Gastroesophageal sphincter (tissue), 4 donors: ENCODE measurements at regions not wholly inside any gene's neighbourhood (a gene's known extent, or its start where the extent isn't known, plus 50 kb on each side); places are given as distances from the start of the nearest gene placed in this dataset.

ENCODE experiments used
- ATAC-seq: fragments of 150-250 bp; one replicate; pipeline ENCODE4 v1.9.1; 2016; ENCODE audit warnings: mild to moderate bottlenecking, moderate library complexity
- H3K27ac ChIP-seq, 4 donors: fragments of 200-600 bp; sonication (generic) in 3 of 4; 1 replicate in 3 of 4; 2 replicates in 1 of 4; pipeline ENCODE4 v1.5.1; 2016 to 2019
- H3K27me3 ChIP-seq: fragments of 200-600 bp; sonication (generic); one replicate; pipeline ENCODE4 v1.5.1; 2019
- H3K36me3 ChIP-seq, 2 donors: fragments of 200-600 bp; sonication (generic); one replicate each; pipeline ENCODE4 v1.5.1; 2019; ENCODE audit warnings: control low read depth in 1 of 2
- H3K4me1 ChIP-seq, 3 donors: fragments of 200-600 bp; sonication (generic); 1 replicate in 2 of 3; 2 replicates in 1 of 3; pipeline ENCODE4 v1.5.1; 2016 to 2019; ENCODE audit warnings: control low read depth in 2 of 3
- H3K4me3 ChIP-seq, 2 donors: fragments of 200-600 bp; sonication (generic); one replicate each; pipeline ENCODE4 v1.5.1; 2019; ENCODE audit warnings: mild to moderate bottlenecking in 1 of 2, moderate library complexity in 1 of 2
- H3K9me3 ChIP-seq, 3 donors: fragments of 200-600 bp; sonication (generic); one replicate each; pipeline ENCODE4 v1.5.1; 2017 to 2019; ENCODE audit warnings: control low read depth in 2 of 3
- CTCF ChIP-seq, 4 experiments: fragments of 200-600 bp in 2 of 4; fragments of 450-650 bp in 2 of 4; sonication (generic) in 1 of 4; IDR thresholded peaks; one replicate each; pipeline ENCODE4 v1.5.1; 2017 to 2019; ENCODE audit warnings: antibody characterized with exemption in 4 of 4, mild to moderate bottlenecking in 2 of 4, moderate library complexity in 2 of 4
- EP300 ChIP-seq: sonication (generic); formaldehyde crosslinking; IDR thresholded peaks from one replicate; pipeline ENCODE4 v1.6.1; 2017; ENCODE audit warnings: antibody characterized with exemption, mild to moderate bottlenecking
- POLR2A ChIP-seq, 2 donors: fragments of 450-650 bp; IDR thresholded peaks; one replicate each; pipeline ENCODE4 v1.6.1; 2017; ENCODE audit warnings: antibody characterized with exemption in 2 of 2, mild to moderate bottlenecking in 2 of 2, moderate library complexity in 1 of 2
- POLR2AphosphoS5 ChIP-seq: sonication (generic); formaldehyde crosslinking; IDR thresholded peaks from one replicate; pipeline ENCODE4 v1.6.1; 2017; ENCODE audit warnings: antibody characterized with exemption
- WGBS, 2 donors: methylation state at CpG; one replicate each; pipeline ENCODE4 v1.1.5; 2018; ENCODE audit warnings: low coverage in 1 of 2; 5-methylcytosine and 5-hydroxymethylcytosine counted together

GRCh38 chr1:222886194-222886854 is 71.5 kb downstream of the DISP1 start:
- H3K27me3 ChIP-seq = no peaks in the 10 kb centered on the region
- H3K4me1 ChIP-seq = peaks cover 0 to 14% (median 0%) of the 10 kb centered on the region in 3 donors
- 72 to 74% methylated on average over 4 of the region's 4 CpGs for WGBS, 2 donors
- TF ChIP-seq POLR2AphosphoS5 (no peak), POLR2A (IDR thresholded peaks at IDR 0.05) (no peak), EP300 (no peak), CTCF (IDR thresholded peaks at IDR 0.05) (no peak)
- ATAC-seq = no peak
- no peak overlapping the region for H3K4me3 ChIP-seq
- H3K36me3 ChIP-seq = peaks cover 0 to 1% of the 10 kb centered on the region in 2 donors
- H3K9me3 ChIP-seq = no peaks in the 10 kb centered on the region
- no peak overlapping the region for H3K27ac ChIP-seq

GRCh38 chr1:222886878-222887351 is 72.1 kb downstream of the DISP1 start:
- H3K4me3 ChIP-seq = no peak overlapping the region
- H3K36me3 ChIP-seq = no peaks in the 10 kb centered on the region
- TF ChIP-seq POLR2A (IDR thresholded peaks at IDR 0.05) (no peak), CTCF (IDR thresholded peaks at IDR 0.05) (no peak), EP300 (no peak), POLR2AphosphoS5 (no peak)
- ATAC-seq = no peak
- no peak overlapping the region for H3K27ac ChIP-seq
- 9 to 50% methylated on average over 1 of the region's 1 CpG for WGBS, 2 donors
- no peaks in the 10 kb centered on the region for H3K9me3 ChIP-seq
- peaks cover 0 to 14% (median 0%) of the 10 kb centered on the region in 3 donors for H3K4me1 ChIP-seq
- no peaks in the 10 kb centered on the region for H3K27me3 ChIP-seq

GRCh38 chr1:222889440-222889839 is 74.6 kb downstream of the DISP1 start:
- H3K27me3 ChIP-seq = no peaks in the 10 kb centered on the region
- H3K4me3 ChIP-seq = no peak overlapping the region
- TF ChIP-seq POLR2A (IDR thresholded peaks at IDR 0.05) = no peak
- no peak for TF ChIP-seq POLR2AphosphoS5
- TF ChIP-seq CTCF (IDR thresholded peaks at IDR 0.05) = no peak
- no peak for TF ChIP-seq EP300
- H3K9me3 ChIP-seq = no peaks in the 10 kb centered on the region
- peaks cover 0 to 18% (median 0%) of the 10 kb centered on the region in 3 donors for H3K4me1 ChIP-seq
- H3K36me3 ChIP-seq = peaks cover 0 to 3% of the 10 kb centered on the region in 2 donors
- ATAC-seq = no peak
- no peak overlapping the region for H3K27ac ChIP-seq
- WGBS, 2 donors = 20 to 53% methylated on average over 1 of the region's 1 CpG

- ATAC-seq = no peak
- no peak overlapping the region for H3K4me3 ChIP-seq
- no peaks in the 10 kb centered on the region for H3K27me3 ChIP-seq
- TF ChIP-seq POLR2AphosphoS5 (no peak), CTCF (IDR thresholded peaks at IDR 0.05) (no peak)
- peaks cover 0 to 18% (median 0%) of the 10 kb centered on the region in 3 donors for H3K4me1 ChIP-seq
- no peaks in the 10 kb centered on the region for H3K9me3 ChIP-seq
- H3K36me3 ChIP-seq = peaks cover 0 to 4% of the 10 kb centered on the region in 2 donors
- H3K27ac ChIP-seq = no peak overlapping the region
- WGBS, 2 donors = 83 to 100% methylated on average over 1 to 2 of the region's 2 CpGs
Observed at GRCh38 chr1:222890716-222891115, 75.9 kb downstream of the DISP1 start.

- H3K9me3 ChIP-seq = no peaks in the 10 kb centered on the region
- no peak for TF ChIP-seq CTCF (IDR thresholded peaks at IDR 0.05)
- TF ChIP-seq EP300 = no peak
- no peak for TF ChIP-seq POLR2AphosphoS5
- no peak for TF ChIP-seq POLR2A (IDR thresholded peaks at IDR 0.05)
Observed at GRCh38 chr1:222891578-222891977, 76.7 kb downstream of the DISP1 start.

More at GRCh38 chr1:222891578-222891977, 76.7 kb downstream of the DISP1 start:
- ATAC-seq = no peak
- H3K27me3 ChIP-seq = no peaks in the 10 kb centered on the region
- no peak overlapping the region for H3K4me3 ChIP-seq
- H3K4me1 ChIP-seq = peaks cover 0 to 16% (median 0%) of the 10 kb centered on the region in 3 donors
- H3K27ac ChIP-seq = no peak overlapping the region
- peaks cover 0 to 4% of the 10 kb centered on the region in 2 donors for H3K36me3 ChIP-seq
